GM12865 (cell line): ENCODE measurements at regions not wholly inside any gene's neighbourhood (a gene's known extent, or its start where the extent isn't known, plus 50 kb on each side); places are given as distances from the start of the nearest gene placed in this dataset.

ENCODE experiments used
- DNase-seq: peaks from one replicate; pipeline ENCODE4 v3.0.0; 2010; ENCODE audit warnings: low read depth
- H3K4me3 ChIP-seq: 2 replicates; pipeline ENCODE4 v1.5.1; 2011; ENCODE audit warnings: mild to moderate bottlenecking, low read depth, low read length, control low read depth
- TF ChIP-seq, protein P1 (sequence below): IDR thresholded peaks from 2 replicates; pipeline ENCODE4 v1.5.1; 2011; ENCODE audit warnings: low read length, control low read depth, low read depth, inconsistent platforms; ENCODE audit not compliant: insufficient read depth; ENCODE audit errors: missing control alignments

- no peak for DNase-seq
- TF ChIP-seq, protein P1, sequence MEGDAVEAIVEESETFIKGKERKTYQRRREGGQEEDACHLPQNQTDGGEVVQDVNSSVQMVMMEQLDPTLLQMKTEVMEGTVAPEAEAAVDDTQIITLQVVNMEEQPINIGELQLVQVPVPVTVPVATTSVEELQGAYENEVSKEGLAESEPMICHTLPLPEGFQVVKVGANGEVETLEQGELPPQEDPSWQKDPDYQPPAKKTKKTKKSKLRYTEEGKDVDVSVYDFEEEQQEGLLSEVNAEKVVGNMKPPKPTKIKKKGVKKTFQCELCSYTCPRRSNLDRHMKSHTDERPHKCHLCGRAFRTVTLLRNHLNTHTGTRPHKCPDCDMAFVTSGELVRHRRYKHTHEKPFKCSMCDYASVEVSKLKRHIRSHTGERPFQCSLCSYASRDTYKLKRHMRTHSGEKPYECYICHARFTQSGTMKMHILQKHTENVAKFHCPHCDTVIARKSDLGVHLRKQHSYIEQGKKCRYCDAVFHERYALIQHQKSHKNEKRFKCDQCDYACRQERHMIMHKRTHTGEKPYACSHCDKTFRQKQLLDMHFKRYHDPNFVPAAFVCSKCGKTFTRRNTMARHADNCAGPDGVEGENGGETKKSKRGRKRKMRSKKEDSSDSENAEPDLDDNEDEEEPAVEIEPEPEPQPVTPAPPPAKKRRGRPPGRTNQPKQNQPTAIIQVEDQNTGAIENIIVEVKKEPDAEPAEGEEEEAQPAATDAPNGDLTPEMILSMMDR, result no peak
- H3K4me3 ChIP-seq, result no peak overlapping the region
Observed at GRCh38 chr11:130801333-130802122, 114.8 kb downstream of the SNX19 start.

- TF ChIP-seq, protein P1, result no peak
- no peak for DNase-seq
- no peak overlapping the region for H3K4me3 ChIP-seq
Observed at GRCh38 chr11:130802567-130802966, 113.7 kb downstream of the SNX19 start.

- peak overlapping the region; percentile 44 for H3K4me3 ChIP-seq
- TF ChIP-seq, protein P1, result no peak
- DNase-seq, result peak; percentile 81
Observed at GRCh38 chr11:130804306-130805076, 111.8 kb downstream of the SNX19 start.

DNA sequence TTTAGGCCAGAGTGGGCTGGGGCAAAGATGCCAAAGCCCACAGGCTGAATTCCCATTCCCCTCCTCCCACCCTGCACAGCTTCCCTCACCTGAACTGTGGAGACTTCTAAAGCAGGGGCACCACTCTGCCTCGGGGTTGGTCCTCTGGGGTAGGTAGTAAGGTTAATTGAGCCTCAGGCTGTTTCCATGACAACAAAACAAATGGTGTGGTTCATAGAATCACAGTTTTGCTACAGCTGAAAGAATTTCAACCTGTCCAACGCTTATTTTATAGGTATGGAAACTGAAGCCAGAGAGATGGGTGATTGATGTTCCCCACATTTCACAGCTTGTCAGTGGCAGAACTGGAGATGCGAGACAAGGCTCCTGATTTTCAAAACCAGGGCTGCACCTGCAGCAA is 109.5 kb downstream of the SNX19 start:
- peak; percentile 79 for DNase-seq
- peak overlapping the region; percentile 7 for H3K4me3 ChIP-seq
- TF ChIP-seq, protein P1, result no peak

DNA sequence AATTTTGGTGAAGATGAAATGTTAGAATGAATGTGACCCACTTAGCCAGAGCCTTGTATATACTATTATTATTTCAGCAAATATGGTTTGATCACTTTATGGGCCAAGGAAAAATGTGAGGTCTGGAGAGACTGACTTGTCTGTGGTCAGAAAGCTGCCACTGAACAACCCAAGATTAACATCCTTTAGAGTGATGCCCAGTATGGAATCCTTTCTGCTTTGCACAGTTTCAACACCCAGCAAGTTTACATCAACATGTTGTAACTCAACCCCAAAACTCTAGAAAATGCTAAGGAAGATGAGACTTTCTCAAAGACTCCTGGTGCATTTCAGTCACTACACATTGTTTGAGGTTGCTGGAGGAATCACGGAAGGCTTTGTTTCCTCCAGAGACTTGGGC is 107.7 kb downstream of the SNX19 start:
- DNase-seq, result no peak
- no peak overlapping the region for H3K4me3 ChIP-seq
- TF ChIP-seq, protein P1, result no peak

GRCh38 chr11:130813196-130813595 is 103.1 kb downstream of the SNX19 start:
- H3K4me3 ChIP-seq, result no peak overlapping the region
- no peak for DNase-seq
- TF ChIP-seq, protein P1, result no peak
